ENCODE measurements at regions not wholly inside any gene's neighbourhood (a gene's known extent, or its start where the extent isn't known, plus 50 kb on each side); places are given as distances from the start of the nearest gene placed in this dataset.
"Not testable (repeated sequence)": the region's sequence is repeated elsewhere in the genome, so short reads cannot be mapped to it uniquely, and the experiment has no call there.

DNA sequence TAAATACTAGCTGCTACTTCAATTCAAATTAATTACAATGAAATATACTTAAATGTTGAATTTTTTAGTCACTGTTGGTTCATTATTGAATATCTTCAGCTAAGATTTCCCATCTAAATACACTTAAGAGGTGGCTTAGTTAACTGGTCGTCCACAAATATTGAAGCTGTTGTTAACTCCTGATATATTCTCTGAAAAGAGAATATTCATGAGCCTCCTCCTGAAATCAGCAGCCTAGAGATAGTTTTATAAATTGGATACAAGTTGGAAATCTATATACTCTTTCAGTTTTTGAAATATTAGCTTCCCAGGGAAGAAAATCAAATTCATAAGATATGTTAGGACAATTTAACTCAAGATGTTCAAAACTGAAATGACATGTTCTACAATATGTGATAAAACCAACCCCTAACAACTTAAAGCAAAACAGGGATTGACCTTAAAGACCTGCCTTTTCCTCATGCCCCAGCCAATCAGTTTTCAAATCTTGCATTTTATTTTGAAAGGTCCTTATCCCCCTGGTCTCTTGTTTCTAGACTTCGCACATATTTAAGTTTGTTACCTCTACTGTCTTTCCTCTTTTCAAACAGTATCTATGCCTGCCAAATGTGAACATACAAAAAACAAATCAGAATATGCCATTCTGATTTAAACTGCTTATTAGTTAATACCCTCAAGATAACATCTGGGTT lies 2784.9 kb downstream of the RPIA start:
- CTCF ChIA-PET; intact Hi-C loops (cut with micrococcal nuclease; ENCODE audit: unreplicated experiment); H3K36me3 ChIP-seq (ENCODE audit: low read depth); H3K4me3 ChIP-seq; H3K27ac ChIP-seq; BruUV-seq (replicated peaks); H3F3A ChIP-seq (ENCODE audit: insufficient read depth, low read depth); POLR2A ChIA-PET (ENCODE audit: unreplicated experiment); H3K9me3 ChIP-seq (ENCODE audit: insufficient read depth, low read depth); H4K20me1 ChIP-seq (ENCODE audit: insufficient read depth); H3K27me3 ChIP-seq (ENCODE audit: insufficient read depth, low read depth); H3K4me1 ChIP-seq (replicated peaks; ENCODE audit: insufficient read depth); DNase-seq; H2AFZ ChIP-seq; H3K9me2 ChIP-seq (ENCODE audit: insufficient read depth); H3K4me2 ChIP-seq; H3K79me2 ChIP-seq (ENCODE audit: low read depth): not testable (repeated sequence)

DNA sequence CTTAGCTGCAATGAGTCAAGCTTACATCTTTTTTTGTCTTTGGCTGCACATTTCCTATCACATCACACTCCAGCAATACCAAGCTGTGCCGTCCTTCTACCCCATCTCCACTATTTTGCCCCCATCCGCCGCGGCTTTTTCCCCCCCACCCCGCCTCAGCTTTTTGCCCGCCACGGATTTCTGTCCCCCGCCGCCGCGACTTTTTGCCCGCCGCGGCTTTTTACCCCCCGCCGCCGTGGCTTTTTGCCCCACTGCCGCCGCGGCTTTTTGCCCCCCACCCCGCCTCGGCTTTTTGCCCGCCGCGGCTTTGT lies 2785.4 kb downstream of the RPIA start:
- intact Hi-C loops (cut with micrococcal nuclease; ENCODE audit: unreplicated experiment); CTCF ChIA-PET; POLR2A ChIA-PET (ENCODE audit: unreplicated experiment): not testable (repeated sequence)

DNA sequence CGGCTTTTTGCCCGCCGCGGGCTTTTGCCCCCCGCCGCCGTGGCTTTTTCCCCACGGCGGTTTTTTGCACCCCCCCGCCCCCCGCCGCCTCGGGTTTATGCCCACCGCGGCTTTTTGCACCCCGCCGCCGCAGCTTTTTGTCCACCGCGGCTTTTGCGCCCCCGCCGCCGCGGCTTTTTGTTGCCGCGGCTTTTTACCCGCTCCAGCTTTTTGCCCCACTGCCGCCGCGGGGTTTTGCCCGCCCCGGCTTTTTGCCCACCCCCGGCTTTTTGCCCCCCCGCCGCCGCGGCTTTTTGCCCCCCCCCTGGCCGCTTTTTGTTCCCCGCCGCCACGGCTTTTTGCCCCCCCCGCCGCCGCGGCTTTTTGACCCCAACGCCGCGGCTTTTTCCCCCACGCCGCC lies 2785.8 kb downstream of the RPIA start:
- H3K4me3 ChIP-seq; DNase-seq; H3K9me3 ChIP-seq (ENCODE audit: insufficient read depth, low read depth); H3K4me2 ChIP-seq; H3K79me2 ChIP-seq (ENCODE audit: low read depth); H3K36me3 ChIP-seq (ENCODE audit: low read depth); H3F3A ChIP-seq (ENCODE audit: insufficient read depth, low read depth); CTCF ChIA-PET; H2AFZ ChIP-seq; H3K4me1 ChIP-seq (replicated peaks; ENCODE audit: insufficient read depth); H3K9me2 ChIP-seq (ENCODE audit: insufficient read depth); intact Hi-C loops (cut with micrococcal nuclease; ENCODE audit: unreplicated experiment); BruUV-seq (replicated peaks); H3K27ac ChIP-seq; POLR2A ChIA-PET (ENCODE audit: unreplicated experiment); H4K20me1 ChIP-seq (ENCODE audit: insufficient read depth); H3K27me3 ChIP-seq (ENCODE audit: insufficient read depth, low read depth): not testable (repeated sequence)

More for the DNA sequence above, 2785.4 kb downstream of the RPIA start:
- BruUV-seq (replicated peaks); H4K20me1 ChIP-seq (ENCODE audit: insufficient read depth); DNase-seq; H3K9me2 ChIP-seq (ENCODE audit: insufficient read depth); H3K4me2 ChIP-seq; H3F3A ChIP-seq (ENCODE audit: insufficient read depth, low read depth); H3K9me3 ChIP-seq (ENCODE audit: insufficient read depth, low read depth); H3K4me1 ChIP-seq (replicated peaks; ENCODE audit: insufficient read depth); H3K36me3 ChIP-seq (ENCODE audit: low read depth); H3K4me3 ChIP-seq; H3K27me3 ChIP-seq (ENCODE audit: insufficient read depth, low read depth); H3K27ac ChIP-seq; H2AFZ ChIP-seq; H3K79me2 ChIP-seq (ENCODE audit: low read depth): not testable (repeated sequence)

DNA sequence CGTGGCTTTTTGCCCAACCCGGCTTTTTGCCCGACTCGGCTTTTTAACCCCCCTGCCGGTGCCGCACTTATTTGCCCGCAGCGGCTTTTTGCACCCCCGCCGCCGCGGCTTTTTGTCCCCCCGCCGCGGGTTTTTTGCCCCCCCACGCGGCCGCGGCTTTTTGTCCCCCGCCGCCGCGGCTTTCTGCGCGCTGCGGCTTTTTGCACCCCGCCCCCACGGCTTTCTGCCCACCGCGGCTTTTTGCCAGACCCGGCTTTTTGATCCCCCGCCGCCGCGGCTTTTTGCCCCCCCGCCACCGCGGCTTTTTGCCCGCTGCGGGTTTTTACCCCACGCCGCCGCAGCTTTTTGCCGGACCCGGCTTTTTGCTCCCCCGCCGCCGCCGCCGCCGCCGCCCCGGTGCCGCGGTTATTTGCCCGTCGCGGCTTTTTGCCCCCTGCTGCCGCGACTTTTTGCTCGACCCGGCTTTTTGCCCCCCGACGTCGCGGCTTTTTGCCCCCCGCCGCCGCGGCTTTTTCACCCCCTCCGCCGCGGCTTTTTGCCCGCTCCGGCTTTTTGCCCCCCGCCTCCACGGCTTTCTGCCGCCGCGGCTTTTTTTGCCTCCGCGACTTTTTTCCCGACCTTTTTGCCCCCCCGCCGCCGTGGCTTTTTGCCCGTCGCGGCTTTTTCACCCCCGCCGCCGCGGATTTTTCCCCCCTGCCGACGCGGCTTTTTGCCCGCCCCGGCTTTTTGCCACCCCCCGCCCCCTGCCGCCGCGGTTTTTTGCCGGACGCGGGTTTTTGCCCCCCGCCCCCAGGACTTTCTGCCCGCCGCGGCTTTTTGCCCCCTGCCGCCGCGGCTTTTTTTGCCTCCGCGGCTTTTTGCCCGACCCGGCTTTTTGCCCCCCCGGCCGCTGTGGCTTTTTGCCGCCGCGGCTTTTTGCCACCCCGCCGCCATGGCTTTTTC lies 2786.5 kb downstream of the RPIA start:
- H3K9me3 ChIP-seq (ENCODE audit: insufficient read depth, low read depth), result no peaks in the 10 kb centered on the region
- intact Hi-C loops (cut with micrococcal nuclease; ENCODE audit: unreplicated experiment), result no loop called here
- no peak for DNase-seq
- no peaks in the 10 kb centered on the region for H3K36me3 ChIP-seq (ENCODE audit: low read depth)
- H3K9me2 ChIP-seq (ENCODE audit: insufficient read depth), result no peaks in the 10 kb centered on the region
- no peaks in the 10 kb centered on the region for H4K20me1 ChIP-seq (ENCODE audit: insufficient read depth)
- H3K27ac ChIP-seq, result no peak overlapping the region
- H3F3A ChIP-seq (ENCODE audit: insufficient read depth, low read depth), result peaks cover 5% of the 10 kb centered on the region; the same call in 1 of the 2 replicates
- no TSS peak for BruUV-seq (replicated peaks)
- POLR2A ChIA-PET (ENCODE audit: unreplicated experiment), result no interaction called here
- CTCF ChIA-PET, result no interaction called here
- no peak overlapping the region for H2AFZ ChIP-seq
- H3K4me3 ChIP-seq, result no peak overlapping the region
- TF ChIP-seq, protein P1, sequence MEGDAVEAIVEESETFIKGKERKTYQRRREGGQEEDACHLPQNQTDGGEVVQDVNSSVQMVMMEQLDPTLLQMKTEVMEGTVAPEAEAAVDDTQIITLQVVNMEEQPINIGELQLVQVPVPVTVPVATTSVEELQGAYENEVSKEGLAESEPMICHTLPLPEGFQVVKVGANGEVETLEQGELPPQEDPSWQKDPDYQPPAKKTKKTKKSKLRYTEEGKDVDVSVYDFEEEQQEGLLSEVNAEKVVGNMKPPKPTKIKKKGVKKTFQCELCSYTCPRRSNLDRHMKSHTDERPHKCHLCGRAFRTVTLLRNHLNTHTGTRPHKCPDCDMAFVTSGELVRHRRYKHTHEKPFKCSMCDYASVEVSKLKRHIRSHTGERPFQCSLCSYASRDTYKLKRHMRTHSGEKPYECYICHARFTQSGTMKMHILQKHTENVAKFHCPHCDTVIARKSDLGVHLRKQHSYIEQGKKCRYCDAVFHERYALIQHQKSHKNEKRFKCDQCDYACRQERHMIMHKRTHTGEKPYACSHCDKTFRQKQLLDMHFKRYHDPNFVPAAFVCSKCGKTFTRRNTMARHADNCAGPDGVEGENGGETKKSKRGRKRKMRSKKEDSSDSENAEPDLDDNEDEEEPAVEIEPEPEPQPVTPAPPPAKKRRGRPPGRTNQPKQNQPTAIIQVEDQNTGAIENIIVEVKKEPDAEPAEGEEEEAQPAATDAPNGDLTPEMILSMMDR (conservative IDR thresholded peaks at IDR 0.05), result no peak
- no peak for TF ChIP-seq EZH2 (IDR thresholded peaks at IDR 0.05; ENCODE audit: low read depth)
- H3K4me1 ChIP-seq (replicated peaks; ENCODE audit: insufficient read depth), result no peaks in the 10 kb centered on the region
- peaks cover 5% of the 10 kb centered on the region; the same call in 1 of the 2 replicates for H3K27me3 ChIP-seq (ENCODE audit: insufficient read depth, low read depth)
- no peak overlapping the region for H3K4me2 ChIP-seq
- H3K79me2 ChIP-seq (ENCODE audit: low read depth), result no peaks in the 10 kb centered on the region

DNA sequence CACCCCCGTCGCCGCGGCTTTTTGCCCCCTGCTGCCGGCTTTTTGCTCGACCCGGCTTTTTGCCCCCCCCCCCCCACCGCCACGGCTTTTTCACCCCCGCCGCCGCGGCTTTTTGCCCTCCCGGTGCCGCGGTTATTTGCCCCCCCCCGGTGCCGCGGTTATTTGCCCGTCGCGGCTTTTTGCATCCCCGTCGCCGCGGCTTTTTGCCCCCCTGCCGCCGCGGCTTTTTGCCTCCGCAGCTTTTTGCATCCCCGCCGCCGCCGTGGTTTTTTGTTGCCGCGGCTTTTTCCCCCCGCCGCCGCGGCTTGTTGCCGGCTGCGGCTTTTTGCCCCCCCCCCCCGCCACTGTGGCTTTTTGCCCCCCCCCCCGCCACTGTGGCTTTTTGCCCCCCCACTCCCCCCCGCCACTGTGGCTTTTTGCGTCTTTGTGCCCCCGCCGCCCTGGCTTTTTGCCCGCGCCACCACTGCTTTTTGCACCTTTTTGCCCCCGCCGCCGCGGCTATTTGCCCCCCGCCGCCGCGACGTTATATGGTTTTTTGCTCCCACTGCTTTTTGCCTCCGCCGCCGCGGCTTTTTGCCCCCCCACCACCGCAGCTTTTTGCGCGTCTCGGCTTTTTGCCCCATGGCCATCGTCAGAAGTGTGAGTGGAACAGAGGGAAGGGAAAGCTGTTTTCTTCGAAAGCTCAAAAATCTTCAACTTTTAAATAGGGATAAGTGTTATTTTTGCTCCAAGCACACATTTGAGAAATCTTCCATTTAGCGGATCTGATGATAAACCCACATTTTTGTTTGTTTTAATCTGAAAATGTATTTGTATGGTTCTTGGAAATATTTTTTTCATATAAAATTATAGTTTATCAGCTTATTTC lies 2787.6 kb downstream of the RPIA start:
- H2AFZ ChIP-seq; H3K27ac ChIP-seq; H3K79me2 ChIP-seq (ENCODE audit: low read depth); intact Hi-C loops (cut with micrococcal nuclease; ENCODE audit: unreplicated experiment); H3K27me3 ChIP-seq (ENCODE audit: insufficient read depth, low read depth); H3F3A ChIP-seq (ENCODE audit: insufficient read depth, low read depth); DNase-seq; H3K36me3 ChIP-seq (ENCODE audit: low read depth); H3K9me3 ChIP-seq (ENCODE audit: insufficient read depth, low read depth); H3K4me3 ChIP-seq; H3K4me2 ChIP-seq; H3K9me2 ChIP-seq (ENCODE audit: insufficient read depth); BruUV-seq (replicated peaks); H4K20me1 ChIP-seq (ENCODE audit: insufficient read depth); H3K4me1 ChIP-seq (replicated peaks; ENCODE audit: insufficient read depth); POLR2A ChIA-PET (ENCODE audit: unreplicated experiment): not testable (repeated sequence)
- CTCF ChIA-PET, result interaction anchor here (0.5 kb wide), 1 partner anchor 1156 kb away, joined by 4 read pairs; no protein-coding TSS in a partner anchor

DNA sequence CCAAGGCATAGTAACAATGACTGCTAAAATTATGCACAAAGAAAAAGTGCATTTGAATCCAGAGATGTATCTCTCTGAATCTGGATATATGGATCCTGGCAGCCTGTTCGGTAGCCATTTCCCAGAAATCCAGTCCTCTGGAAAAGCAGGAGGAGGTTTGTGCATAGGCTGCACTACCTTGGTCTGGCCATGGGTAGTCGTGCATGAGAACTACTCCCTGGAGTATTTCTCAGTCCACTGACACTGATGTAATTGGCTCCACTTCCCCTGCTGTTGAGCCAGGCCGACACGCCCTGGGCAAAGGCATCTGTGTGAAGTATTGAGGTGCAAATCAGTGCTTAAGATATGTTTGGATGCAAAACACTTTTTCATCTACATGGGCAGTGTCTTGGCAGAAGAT lies 2793.8 kb downstream of the RPIA start:
- DNase-seq; H3K36me3 ChIP-seq (ENCODE audit: low read depth); H3K27ac ChIP-seq; H3K79me2 ChIP-seq (ENCODE audit: low read depth); H3K9me3 ChIP-seq (ENCODE audit: insufficient read depth, low read depth); POLR2A ChIA-PET (ENCODE audit: unreplicated experiment); H4K20me1 ChIP-seq (ENCODE audit: insufficient read depth); H3K4me1 ChIP-seq (replicated peaks; ENCODE audit: insufficient read depth); CTCF ChIA-PET; H3K4me2 ChIP-seq; H2AFZ ChIP-seq; H3K9me2 ChIP-seq (ENCODE audit: insufficient read depth); BruUV-seq (replicated peaks); H3K4me3 ChIP-seq; intact Hi-C loops (cut with micrococcal nuclease; ENCODE audit: unreplicated experiment); H3K27me3 ChIP-seq (ENCODE audit: insufficient read depth, low read depth); H3F3A ChIP-seq (ENCODE audit: insufficient read depth, low read depth): not testable (repeated sequence)
